ENCODE measurements at regions not wholly inside any gene's neighbourhood (a gene's known extent, or its start where the extent isn't known, plus 50 kb on each side); places are given as distances from the start of the nearest gene placed in this dataset.
"Not testable (repeated sequence)": the region's sequence is repeated elsewhere in the genome, so short reads cannot be mapped to it uniquely, and the experiment has no call there.

DNA sequence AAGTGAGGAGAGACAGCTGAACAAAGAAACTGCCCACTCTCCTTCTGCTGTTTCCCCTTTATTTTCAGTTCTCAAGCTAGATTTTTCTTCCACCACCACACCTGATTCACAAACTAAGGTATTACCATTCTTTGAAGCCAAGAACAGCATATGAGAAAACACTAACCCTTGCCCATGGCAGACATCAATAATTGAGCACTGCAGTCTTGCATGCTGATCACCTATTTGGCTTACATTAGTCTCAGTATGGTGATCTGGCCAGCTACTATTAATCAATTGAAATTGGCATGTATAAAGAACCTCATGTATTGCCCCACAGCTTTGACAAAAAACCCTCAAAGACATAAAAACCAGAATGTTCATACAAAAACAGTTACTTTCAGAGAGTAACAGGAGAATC lies 166.3 kb downstream of the SAMD5 start:
- DNase-seq, result no peak

DNA sequence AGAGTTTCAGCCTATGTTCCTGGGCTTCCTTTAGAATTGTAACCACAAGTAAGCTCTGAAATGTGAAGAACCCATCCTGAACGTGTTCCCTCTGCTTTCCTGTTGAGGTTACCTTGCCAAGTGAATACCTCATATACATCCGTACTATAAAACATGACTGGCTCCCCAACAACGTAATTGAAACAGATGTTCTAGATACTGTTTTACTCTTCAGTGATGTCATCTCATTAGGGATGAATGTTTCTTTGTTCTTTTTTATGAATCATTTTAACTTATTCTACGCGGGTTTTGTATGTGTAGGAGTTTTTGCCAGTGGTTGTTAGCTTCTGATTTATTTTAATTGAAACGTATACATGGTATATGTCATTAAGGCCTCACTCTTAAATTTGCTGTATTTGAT lies 166.8 kb downstream of the SAMD5 start:
- DNase-seq, result no peak

DNA sequence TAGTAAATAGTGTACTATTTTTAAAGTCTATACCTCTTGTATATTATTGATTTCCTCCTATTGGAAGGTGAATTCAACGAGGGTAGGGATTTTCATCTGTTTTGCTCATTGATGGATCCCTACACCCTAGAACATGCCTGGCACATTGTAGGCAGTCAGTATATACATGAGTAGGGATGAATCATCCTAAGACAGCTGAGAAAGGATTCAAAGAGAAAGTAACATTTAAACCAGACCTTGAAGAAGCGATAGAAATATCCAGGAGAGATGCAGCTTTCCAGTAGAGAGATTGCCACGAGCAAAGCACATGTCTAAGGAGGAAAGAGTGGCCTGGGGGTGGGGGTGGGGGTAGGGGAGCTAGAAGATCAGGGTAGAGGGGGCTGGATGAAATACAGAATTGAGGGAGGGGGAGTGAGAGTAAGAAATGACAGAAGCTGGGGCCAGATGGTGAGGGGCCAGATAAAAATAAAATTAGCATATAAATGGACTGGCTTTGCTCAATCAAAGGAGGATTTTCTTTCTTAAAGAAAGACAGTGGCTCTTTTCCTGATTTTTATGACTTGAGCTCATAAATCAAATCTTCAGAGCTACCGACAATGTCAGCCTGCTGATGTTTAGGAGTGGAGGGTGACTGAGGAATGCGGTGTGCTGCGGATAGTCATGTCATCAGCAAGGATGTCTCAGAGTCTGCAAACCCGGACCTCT lies 168.2 kb downstream of the SAMD5 start:
- DNase-seq, result no peak

DNA sequence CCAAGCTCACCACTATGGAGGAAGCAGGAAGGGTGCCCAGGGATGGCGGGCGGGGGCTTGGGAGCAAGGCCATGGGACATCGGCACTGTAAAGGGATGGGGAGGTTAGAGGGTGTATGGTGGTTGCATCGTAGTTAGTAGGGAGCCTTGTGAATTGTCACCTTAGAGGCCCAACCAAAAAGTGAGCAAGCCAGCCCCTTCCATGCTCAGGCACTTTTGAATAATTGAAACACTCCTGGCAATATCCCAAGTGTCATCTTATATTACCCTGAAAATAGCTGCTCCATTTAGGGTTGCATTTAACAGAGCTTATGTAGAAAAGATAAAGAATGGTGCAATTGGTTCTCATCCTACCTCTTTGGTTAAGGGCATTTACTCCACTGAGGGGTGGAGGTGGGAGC lies 169.2 kb downstream of the SAMD5 start:
- DNase-seq, result no peak

DNA sequence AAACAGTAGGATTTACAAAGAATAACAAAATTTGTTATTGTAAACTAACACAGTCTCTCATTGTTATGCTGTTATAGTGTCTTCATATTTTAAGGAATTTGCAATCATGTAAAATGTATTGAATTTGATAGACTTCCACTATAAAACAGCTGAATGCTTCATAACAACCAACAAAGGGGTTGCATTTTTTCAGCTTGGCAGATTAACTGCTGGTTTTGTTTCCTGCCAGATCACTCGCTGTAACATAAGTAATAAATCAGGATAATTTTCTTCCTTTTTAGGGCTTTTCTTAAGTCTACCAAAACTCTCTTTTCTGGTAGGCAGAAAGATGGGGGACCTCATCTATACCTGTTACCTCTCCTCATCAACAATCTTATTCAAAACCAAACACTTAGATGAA lies 169.8 kb downstream of the SAMD5 start:
- no peak for DNase-seq

DNA sequence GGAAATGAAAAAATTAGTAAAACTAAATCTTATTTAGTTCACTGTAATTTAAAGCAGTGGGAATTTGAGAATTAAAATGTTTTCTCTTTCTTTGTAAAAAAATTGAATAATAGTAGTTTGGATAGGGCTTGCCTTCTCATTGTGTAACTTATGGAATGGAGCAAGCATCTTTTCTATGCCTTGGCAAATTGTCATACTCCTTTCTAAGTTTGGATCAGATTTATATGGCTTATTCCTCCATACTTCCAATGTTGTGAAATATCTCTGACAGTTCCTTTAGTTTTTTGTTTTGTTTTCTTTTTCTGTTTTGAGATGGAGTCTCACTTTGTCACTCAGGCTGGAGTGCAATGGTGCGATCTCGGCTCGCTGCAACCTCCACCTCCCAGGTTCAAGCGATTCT lies 176.4 kb downstream of the SAMD5 start:
- no peak for DNase-seq

DNA sequence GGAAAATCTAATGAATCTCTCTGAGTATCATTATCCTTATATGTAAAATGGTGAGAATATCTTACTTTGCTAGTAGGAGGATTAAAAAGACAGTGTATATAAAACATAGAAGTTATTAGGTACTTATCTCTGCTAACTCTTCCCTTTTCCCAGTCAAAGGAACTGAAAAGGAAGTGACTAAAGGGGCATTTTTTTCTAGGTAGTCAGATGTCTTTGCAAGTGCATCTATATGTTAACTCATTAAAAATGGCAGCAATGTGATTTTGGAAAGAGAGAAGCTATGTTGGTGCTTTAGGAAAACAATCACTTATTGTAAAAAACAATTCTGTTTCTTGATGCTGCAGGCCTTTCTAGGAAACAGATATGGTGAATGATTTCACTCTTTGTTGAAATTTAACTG lies 180.9 kb downstream of the SAMD5 start:
- DNase-seq, result no peak

DNA sequence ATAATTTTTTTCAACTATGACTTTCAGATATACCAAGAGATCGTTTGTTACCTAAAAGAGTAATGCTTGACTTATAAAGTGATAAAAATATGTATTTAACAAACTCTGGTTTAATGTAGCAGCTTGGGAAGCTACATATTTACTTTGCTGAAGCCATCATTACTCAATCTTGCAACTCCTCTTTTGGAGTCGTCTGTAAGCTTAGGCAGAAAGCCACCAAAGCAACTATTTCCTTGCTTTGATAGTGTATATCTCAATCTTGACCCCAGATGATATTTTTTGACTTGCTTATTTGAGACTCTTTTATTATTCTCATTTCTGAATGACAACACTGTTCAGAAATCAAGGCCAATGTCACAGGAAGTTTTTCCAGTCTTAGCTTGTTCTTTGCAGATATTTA lies 183.0 kb downstream of the SAMD5 start:
- DNase-seq, result no peak

DNA sequence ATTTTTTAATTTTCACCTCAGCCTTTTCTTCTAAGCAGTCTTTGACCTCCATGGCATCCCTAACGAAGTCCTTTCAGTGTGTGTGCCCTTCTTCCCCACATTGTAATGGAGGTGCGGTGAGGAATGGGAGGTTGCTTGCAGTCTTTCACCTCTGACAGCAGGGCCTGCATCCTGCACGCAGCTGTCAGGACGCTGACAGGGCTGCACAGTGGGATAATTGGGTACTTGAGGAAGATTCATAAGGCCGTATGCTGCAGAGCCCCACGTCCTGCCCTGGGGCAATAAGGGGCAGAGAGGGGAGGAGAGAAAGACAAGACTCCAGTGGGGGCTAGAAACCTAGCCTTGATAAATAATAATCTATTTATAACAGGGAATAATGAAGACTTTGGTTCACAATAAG lies 184.7 kb downstream of the SAMD5 start:
- no peak for DNase-seq

DNA sequence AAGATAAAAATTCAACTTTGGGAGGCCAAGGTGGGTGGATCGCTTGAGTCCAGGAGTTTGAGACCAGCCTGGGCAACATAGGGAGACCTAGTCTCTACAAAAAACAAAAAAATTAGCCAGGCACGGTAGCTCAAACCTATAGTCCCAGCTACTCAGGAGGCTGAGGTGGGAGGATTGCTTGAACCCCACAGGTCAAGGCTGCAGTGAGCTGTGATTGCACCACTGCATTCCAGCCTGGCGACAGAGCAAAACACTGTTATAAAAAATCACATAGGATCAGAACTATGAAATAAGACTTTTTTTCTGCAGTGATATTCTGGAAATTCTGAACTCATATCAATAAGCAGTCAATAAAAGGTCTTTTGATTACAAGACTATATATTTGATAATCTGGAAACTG lies 186.1 kb downstream of the SAMD5 start:
- DNase-seq, result not testable (repeated sequence)

DNA sequence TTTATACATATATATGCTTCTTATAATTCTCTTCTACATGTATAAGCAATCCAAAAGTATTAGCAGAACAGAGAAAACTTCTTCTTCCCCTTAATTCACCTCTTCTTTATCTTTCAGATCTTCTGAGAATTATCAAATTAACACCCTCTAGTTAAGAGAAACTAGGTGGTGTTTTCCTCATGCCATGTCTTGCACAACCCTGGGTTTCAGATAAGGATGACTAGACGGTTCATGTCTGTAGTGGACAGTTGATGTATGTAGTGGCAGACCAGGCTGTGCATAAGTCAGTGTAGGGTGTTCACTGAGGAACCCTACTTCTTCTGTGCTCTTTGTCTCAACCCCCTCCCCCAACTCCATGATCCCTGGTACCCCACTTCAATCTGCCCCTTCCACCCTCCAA lies 187.3 kb downstream of the SAMD5 start:
- DNase-seq, result no peak

DNA sequence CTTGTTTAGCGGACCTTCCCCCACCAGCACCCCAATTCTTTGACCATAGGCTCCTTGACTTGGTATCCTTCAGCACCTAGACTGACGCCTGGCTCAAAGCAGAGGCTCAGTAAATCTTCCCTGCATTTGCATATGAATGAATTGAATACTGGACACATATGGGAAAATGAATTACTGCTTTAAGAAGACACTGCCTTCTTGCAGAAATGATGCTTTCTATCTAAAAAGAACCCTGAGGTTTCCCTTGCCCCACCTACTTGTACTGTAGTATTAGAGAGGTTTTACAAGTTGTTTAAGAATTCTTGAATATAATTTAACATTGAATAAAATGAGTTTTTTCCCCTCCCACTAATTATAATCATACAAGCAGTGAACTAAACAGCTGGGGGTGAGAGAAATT lies 190.7 kb downstream of the SAMD5 start:
- DNase-seq, result no peak

DNA sequence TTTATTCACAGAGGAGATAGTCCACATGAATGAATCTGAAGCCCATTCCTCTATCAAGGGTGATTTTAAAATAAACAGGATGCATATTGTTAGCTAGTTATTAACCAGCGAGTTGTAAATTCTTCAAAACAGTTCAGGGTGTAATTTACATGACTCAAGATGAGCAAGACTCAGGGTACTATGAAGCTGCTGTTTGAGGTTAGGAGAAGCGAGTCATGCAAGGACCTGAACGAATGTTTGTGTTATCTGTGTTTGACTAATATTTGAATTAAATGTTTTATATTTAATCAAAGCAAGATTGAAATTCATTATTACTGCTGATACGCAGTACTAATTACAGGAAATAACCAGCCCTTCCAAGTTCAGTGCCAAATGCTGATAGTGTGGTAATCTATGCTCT lies 191.1 kb downstream of the SAMD5 start:
- DNase-seq, result no peak

DNA sequence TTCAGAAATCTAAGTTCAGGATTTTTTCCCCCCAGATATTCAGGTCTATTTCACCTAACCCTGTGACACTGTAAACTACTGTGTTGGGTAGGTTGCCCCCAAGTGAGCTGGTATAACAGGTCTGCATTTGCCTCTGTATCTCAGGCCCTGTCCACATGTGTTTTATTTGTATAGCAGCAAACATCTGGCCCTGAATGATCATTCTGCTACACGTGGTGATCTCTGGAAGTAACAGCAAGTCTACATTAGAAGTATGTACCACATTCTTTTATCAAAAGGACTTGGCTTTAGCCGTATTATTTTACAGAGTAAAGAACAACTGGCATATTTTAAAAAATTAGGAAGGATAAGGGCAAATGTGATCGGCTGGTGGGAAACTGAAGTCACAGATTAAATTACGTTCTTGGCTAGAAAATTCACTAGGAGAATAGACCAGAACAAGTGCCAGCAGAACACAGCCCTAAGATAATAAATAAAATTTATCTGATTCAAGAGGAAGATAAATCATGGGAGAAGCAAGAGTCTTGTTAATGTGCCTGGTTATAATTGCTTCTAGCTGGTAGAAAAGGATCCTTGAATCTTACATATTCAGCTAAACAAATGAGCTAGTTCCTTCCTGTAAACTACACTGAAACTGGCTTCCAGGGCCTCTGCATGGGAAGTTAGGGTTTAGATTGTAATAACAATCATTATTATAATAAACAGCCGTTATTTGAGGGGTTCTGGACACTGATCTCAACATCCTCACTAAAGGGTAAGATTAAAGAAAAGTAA lies 192.1 kb downstream of the SAMD5 start:
- no peak for DNase-seq

DNA sequence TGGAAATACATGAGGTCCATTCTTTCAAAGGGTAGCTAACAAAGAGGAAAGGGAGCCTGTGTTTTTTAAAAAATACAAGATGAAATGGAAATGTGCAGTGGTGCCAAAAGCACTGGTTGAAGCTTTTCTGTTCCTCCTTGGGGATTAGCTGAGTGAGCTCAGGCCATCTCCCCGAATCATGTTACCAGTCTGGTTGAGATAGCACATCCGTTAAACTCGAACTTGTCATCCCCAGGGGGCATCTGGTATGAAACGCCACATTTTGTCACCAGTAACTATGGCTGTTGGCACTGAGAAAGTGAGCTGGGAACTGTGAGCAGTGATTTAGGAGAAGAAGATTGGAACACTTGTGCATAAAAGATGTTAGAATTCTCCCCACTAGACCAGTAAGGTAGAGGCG lies 196.2 kb downstream of the SAMD5 start:
- no peak for DNase-seq

DNA sequence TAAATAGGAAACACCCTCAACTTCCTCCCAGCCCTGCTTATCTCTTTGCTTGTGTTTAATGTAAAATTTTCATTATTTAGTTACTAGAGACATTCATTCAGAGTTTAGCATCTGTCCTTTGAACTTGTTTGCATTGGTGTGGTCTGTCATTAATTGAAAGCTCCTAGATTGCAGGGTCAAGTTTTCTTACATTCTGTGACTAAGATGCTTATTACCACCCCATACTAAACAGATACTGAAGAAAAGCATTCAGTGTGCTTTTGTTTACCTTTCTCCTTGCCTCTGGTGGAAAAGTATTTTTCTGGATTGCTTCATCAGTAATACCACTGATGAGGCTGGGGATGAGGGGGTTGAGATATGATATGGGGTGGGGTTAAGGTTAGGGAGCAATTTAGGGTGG lies 199.0 kb downstream of the SAMD5 start:
- DNase-seq, result no peak

DNA sequence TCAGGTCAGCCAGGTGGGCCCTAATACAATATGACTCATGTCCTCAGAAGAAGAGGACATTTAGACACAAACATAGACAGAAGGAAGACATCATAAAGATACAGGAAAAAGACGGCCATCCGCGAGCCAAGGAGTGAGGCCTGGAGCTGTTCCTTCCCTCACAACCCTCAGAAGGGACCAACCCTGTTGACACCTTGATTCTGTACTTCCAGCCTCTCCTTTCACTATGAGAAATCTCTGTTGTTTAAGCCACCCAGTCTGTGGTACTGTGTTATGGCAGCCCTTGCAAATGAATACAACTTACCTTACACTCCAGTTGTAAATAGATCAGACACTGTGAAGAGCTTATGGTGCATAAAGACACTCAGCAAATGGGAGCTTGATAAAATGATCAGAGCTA lies 199.7 kb downstream of the SAMD5 start:
- no peak for DNase-seq

DNA sequence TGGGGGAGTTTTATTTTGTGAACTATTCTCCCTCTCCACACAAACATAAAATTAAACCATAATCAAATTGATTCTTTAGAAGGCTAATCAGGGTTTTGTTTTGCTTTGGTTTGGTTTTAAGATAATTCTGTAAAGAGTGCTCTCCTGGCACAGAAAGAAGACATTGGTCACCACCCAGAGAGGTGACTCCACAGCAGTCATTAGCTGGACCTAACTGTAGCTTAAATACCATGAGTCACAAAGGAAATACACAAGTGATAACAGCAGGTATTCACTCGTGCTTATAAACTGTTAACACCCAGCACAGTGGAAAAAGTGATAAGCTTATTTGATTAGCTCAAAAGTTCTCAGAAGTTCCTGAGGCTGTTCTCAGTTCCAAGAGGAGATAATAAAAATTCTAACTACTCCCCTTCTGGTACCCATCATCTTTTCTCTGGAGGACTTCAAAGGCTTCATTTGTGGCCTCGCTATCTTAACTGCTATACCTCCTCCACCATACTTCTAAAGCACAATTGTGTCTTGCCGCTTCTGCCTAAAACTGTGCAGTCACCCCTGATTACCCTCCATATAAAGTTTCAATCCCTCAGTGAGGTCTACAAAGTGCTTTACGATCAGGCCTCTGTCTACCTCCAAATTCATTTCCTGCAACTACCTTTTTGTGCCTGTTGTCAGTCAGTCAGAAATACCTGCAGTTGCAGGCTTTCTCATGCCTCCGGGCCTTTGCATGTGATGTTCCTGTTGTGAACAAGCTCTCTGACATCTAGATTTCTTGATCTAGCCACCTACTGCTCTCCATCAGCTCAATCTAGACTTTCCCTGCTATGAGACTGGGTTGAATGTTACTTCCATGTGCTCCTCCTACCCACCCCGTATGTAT lies 201.1 kb downstream of the SAMD5 start:
- DNase-seq, result no peak

DNA sequence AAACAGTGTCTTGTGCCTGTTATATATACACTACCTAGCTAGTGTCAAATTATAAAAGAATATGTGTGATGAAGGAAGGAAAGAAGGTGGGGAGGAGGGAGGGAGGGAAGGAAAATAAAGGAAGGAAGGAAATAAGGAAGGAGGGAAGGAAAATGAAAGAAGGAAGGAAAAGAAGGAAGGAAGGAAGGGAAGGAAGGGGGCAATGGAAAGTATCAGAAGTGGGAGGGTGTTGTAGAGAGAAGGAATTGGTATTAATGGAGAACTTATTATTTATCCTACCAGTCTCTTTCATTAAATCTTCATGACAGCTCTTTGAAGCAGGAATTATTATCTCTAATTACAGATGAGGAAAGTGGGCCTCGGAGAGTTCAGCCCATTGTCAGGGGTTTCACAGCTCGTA lies 202.4 kb downstream of the SAMD5 start:
- no peak for DNase-seq

DNA sequence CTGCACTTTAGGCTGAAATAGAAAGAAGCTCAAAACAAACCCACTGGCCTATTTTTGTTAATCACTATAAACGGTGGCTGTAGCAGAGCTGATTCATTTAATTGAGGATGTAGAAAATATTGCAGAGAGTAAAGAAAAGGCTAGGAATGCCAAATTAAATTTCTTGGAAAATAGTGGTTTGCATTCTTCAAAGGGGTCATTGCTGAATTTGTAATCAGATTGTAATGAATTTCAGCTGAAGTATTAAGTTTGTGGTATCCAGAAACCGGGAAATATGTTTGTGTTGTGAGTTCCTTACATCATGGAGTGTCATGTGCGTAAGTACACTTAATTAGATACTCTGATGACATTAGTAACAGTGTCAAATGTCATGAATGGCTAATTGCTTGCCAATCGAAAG lies 203.0 kb downstream of the SAMD5 start:
- DNase-seq, result no peak

DNA sequence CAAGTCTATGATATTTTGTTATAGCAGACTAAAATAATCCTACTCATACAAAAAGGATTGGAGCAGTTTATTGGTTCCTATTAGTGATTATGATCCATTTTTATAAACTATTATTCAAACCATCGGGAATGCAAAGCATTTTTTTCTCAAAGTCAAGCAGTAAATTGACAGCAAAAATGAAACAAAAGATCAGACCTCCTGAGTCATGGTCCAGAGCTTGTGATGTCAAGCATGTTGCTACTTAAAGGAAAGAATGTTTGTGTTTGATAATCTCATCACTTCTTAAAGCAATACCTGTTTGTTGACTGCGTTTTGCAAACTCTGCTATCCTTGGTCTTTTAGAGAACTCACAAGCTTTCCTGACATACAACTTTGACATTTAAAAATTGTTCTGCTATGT lies 204.4 kb downstream of the SAMD5 start:
- DNase-seq, result no peak

DNA sequence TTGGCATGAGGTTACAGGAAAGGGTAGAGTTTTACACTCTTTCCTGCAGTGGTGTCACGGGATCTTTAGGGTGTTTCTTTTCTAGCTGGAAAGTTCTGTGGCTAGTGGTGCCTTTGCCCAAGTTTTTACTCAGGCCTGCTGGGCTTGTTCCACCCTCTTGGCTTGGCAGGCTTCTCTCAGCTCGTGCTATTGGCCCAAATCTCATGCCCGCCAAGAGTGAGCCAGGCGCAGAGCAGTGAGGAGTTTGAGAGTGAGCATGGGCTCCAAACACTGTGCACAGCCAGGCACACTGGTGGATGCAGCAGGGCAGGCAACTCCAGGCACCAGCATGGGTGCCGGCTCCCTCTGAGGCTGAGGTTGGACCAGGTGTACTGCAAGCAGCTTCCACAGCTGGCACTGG lies 206.5 kb downstream of the SAMD5 start:
- no peak for DNase-seq

DNA sequence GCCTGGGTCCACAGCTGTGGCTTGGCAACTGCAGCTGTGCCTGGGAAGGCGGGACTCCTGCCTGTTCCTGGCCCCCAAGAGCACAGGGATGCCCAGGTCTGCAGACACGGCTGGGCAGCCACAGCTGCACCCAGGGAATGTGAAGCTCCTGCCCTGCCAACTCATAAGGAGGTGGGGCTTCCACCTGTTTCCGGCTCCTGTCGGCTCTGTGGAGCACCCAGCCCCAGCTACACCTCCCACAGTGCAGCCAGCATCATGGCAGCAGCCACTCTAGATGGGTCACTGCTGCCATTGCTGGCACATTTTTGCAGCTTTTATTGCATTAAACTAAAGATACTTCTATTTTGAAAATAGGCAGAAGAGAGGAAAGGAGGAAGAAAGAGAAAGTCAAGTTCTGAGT lies 207.9 kb downstream of the SAMD5 start:
- no peak for DNase-seq

DNA sequence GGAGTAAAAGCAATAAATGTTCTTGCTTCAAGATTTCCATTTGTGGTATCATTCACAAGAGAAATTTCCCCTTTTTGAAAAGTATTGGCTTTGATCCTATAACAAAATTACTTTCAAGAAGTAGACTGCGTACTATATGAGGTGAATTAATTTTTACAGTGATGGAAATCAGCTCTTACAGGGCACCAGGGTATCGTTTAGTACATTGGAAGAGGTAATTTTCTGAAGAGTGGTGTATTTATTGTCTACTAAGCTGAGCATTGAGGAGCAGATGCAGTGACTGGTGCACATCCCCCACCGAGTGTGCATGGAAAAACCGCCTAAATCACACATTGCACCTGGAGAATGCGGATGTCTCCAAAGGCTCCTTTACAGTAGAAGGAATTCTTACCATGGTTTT lies 209.5 kb downstream of the SAMD5 start:
- no peak for DNase-seq
